ENCODE measurements at regions not wholly inside any gene's neighbourhood (a gene's known extent, or its start where the extent isn't known, plus 50 kb on each side); places are given as distances from the start of the nearest gene placed in this dataset.

GRCh38 chrX:20531667-20532066, 265.0 kb upstream of the RPS6KA3 start:
- TF ChIP-seq CTCF (IDR thresholded peaks at IDR 0.05) (no peak), TAF1 (IDR thresholded peaks at IDR 0.05; ENCODE audit: borderline replicate concordance, low read depth, low read length) (no peak), SIN3A (IDR thresholded peaks at IDR 0.05; ENCODE audit: borderline replicate concordance, low read depth, low read length) (no peak), USF2 (IDR thresholded peaks at IDR 0.05; ENCODE audit: borderline replicate concordance, low read depth, low read length) (no peak), EZH2phosphoT487 (IDR thresholded peaks at IDR 0.05; ENCODE audit: borderline replicate concordance, low read depth) (no peak), POLR2AphosphoS5 (IDR thresholded peaks at IDR 0.05; ENCODE audit: low read depth, low read length) (no peak), RFX5 (IDR thresholded peaks at IDR 0.05; ENCODE audit: low read length) (no peak), RCOR1 (IDR thresholded peaks at IDR 0.05; ENCODE audit: low read length) (no peak), EP300 (IDR thresholded peaks at IDR 0.05; ENCODE audit: borderline replicate concordance in 1 of 2, low read depth in 1 of 2, low read length in 1 of 2) (no peak), GABPA (IDR thresholded peaks at IDR 0.05; ENCODE audit: low read depth) (no peak), REST (IDR thresholded peaks at IDR 0.05; ENCODE audit: low read depth, low read length) (no peak)
